VCaP (cell line): ENCODE measurements at regions not wholly inside any gene's neighbourhood (a gene's known extent, or its start where the extent isn't known, plus 50 kb on each side); places are given as distances from the start of the nearest gene placed in this dataset.

ENCODE experiments used
- H3K27ac ChIP-seq: fragments of 450-650 bp; 2 replicates; pipeline ENCODE4 v1.5.1; 2017
- CTCF ChIP-seq: fragments of 450-650 bp; conservative IDR thresholded peaks from 2 replicates; pipeline ENCODE4 v1.5.1; 2017; ENCODE audit warnings: mild to moderate bottlenecking, moderate library complexity

- no peak overlapping the region for H3K27ac ChIP-seq
- no peak for TF ChIP-seq CTCF
These were observed 325.1 kb upstream of the ADAMTS16 start for GRCh38 chr5:4815002-4815401.

- no peak for TF ChIP-seq CTCF
- H3K27ac ChIP-seq = no peak overlapping the region
These were observed 322.4 kb upstream of the ADAMTS16 start for GRCh38 chr5:4817767-4818166.

GRCh38 chr5:4831325-4831724 is 308.8 kb upstream of the ADAMTS16 start:
- no peak for TF ChIP-seq CTCF
- H3K27ac ChIP-seq = no peak overlapping the region

GRCh38 chr5:4832471-4832870 is 307.7 kb upstream of the ADAMTS16 start:
- TF ChIP-seq CTCF = no peak
- no peak overlapping the region for H3K27ac ChIP-seq

GRCh38 chr5:4833104-4833738 is 306.9 kb upstream of the ADAMTS16 start:
- no peak overlapping the region for H3K27ac ChIP-seq
- no peak for TF ChIP-seq CTCF

- no peak overlapping the region for H3K27ac ChIP-seq
These were observed 302.6 kb upstream of the ADAMTS16 start for GRCh38 chr5:4837489-4838058.

GRCh38 chr5:4845221-4845620 is 294.9 kb upstream of the ADAMTS16 start:
- no peak for TF ChIP-seq CTCF
- H3K27ac ChIP-seq = no peak overlapping the region

More at GRCh38 chr5:4837489-4838058, 302.6 kb upstream of the ADAMTS16 start:
- no peak for TF ChIP-seq CTCF
